Left ventricle myocardium superior (tissue), 1 donor: ENCODE measurements at regions not wholly inside any gene's neighbourhood (a gene's known extent, or its start where the extent isn't known, plus 50 kb on each side); places are given as distances from the start of the nearest gene placed in this dataset.
"Not testable (repeated sequence)": the region's sequence is repeated elsewhere in the genome, so short reads cannot be mapped to it uniquely, and the experiment has no call there.

Experiments used
- ATAC-seq: fragments of 200-7000 bp; cut with Tn5 transposase; one replicate; pipeline ENCODE4 v1.9.1; 2020; ENCODE audit warnings: mild to moderate bottlenecking, moderate library complexity
- DNase-seq: peaks from one replicate; pipeline ENCODE4 v3.0.0-alpha.2; 2020
- intact Hi-C: fragments of 100-400 bp; cut with micrococcal nuclease; formaldehyde crosslinking; loops from one replicate; pipeline ENCODE4 v1.11.0; 2022
- donor health status: DM: no; HTN: yes; CAD: no; lungs with severe emphysema.

GRCh38 chr1:163471779-163472650 is 150.3 kb downstream of the NUF2 start:
- ATAC-seq (no peak), DNase-seq (no peak)
- intact Hi-C loops: no loop called here

DNA sequence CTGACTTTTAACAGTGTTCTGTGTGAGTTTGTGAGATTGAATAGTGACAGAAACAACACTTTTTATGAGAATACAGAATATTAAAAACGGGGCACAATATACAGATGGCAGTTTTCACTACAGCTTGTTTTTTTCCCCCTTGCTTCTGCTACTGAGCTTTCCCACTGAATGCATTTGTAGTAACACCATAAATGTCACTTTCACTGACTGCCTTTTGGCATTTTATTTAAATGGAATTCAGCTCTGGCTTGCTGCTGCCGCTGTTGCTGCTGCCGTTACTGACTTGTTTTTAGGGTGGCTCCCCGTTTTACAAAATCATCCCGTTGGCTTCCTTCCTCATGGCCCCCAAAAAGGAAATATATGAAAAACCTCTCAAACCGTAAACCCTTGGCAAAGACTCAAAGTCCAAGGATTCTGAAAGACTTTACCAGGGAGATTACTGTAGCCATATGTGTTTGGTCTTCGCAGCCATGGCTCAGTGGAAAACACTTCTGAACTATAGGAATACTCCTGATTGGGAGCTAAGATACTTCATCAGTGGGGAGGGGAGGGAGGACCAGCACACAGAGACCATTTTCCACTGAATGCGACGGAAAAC is 151.0 kb downstream of the NUF2 start:
- no peak for DNase-seq
- ATAC-seq: no peak
- intact Hi-C loops: no loop called here

DNA sequence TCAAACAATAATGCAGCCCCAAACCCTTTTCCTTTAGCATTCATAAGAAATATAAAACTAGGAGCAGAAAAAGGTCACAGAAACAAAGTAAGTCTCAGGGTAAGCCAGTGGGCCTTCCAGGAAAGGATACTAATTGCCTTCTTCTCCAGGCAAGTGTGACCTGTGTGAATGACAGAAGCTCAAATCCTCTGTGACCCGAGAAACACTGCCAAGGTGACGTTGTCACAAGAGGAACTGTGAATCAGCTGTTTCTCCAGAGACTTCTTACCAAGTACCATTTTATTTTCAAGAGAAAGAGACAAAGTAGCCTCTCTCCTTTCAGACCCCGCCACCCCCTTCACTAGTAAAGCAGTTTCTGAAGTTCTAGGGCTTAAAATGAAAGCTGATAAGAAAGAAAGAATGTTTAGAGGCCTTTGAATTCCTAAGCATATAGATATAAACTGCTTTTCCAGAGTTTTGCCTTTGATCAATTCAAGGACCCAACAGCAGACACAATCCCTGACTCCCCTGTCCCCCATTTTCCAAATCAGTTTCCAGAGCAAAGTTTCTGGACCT is 155.6 kb downstream of the NUF2 start:
- no peak for DNase-seq
- no peak for ATAC-seq
- intact Hi-C loops: no loop called here

DNA sequence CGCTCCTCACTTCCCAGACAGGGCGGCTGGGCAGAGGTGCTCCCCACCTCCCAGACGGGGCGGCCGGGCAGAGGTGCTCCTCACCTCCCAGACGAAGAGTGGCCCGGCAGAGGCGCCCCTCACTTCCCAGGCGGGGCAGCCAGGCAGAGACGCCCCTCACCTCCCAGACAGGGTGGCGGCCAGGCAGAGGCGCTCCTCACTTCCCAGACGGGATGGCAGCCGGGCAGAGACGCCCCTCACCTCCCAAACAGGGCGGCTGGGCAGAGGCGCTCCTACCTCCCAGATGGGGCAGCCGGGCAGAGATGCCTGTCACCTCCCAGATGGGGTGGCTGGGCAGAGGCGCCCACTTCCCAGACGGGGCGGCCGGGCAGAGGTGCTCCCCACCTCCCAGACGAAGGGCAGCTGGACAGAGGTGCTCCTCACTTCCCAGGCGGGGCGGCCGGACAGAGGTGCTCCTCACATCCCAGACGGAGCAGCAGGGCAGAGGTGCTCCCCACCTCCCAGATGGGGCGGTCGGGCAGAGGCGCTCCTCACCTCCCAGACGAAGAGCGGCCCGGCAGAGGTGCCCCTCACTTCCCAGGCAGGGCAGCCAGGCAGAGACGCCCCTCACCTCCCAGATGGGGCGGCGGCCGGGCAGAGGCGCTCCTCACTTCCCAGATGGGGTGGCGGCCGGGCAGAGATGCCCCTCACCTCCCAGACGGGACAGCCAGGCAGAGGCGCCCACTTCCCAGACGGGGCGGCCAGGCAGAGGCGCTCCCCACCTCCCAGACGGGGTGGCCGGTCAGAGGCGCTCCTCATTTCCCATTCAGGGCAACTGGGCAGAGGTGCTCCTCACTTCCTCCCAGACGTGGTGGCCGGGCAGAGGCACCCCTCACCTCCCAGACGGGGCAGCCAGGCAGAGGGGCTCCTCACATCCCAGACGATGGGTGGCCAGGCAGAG is 176.9 kb downstream of the NUF2 start:
- ATAC-seq, intact Hi-C loops, DNase-seq: not testable (repeated sequence)

- ATAC-seq (no peak), DNase-seq (no peak)
- intact Hi-C loops: no loop called here
Measured at GRCh38 chr1:163504331-163504978, 182.7 kb downstream of the NUF2 start.

DNA sequence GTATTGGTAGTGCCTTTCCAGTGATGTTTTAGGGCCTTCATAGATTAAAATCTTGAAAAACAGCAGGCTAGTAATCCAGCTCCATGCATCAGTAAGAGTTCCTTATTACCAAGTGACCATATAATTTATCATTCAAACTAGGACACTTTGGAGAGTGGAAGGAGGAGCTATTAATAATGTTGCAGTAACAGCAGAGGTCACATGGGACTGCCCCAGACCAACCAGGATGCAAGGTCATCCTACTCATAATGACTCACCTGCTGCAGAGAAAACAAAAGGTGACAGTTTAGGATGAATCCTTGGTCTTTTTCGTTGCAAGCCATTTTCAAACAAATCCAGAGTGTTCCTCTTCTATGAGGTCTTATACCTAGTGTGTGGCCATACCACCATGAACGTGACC is 187.4 kb downstream of the NUF2 start:
- ATAC-seq: no peak
- intact Hi-C loops: no loop called here
- no peak for DNase-seq

- intact Hi-C loops: no loop called here
- no peak for DNase-seq
- no peak for ATAC-seq
Measured at GRCh38 chr1:163512349-163512989, 190.7 kb downstream of the NUF2 start.

GRCh38 chr1:163523375-163524029 is 201.7 kb downstream of the NUF2 start:
- intact Hi-C loops: loop anchor here (10.0 kb wide), 1 partner anchor 1551 kb away; no protein-coding TSS in a partner anchor
- DNase-seq: no peak
- ATAC-seq: no peak

GRCh38 chr1:163528710-163529348 is 207.1 kb downstream of the NUF2 start:
- no peak for ATAC-seq
- no peak for DNase-seq
- intact Hi-C loops: loop anchor here (10.0 kb wide), 1 partner anchor 1546 kb away; no protein-coding TSS in a partner anchor

DNA sequence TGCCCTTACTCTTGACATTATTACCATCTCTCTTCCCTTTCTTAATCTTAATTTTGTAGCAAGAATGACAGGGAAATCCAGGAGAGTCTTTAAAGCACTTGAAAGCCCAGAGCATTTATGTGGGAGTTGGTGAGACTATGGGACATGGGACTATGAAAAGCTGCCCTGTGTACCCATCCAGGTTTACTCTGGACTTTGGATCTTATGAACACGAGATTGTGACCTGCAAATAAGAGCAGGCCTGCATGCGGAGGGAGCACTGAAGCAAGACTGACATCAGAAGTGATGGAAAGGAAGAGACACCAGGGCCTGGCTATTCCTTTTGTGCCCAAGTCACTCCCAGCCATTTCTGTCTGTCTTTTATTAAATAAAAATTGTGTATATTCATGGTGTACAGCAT is 209.6 kb downstream of the NUF2 start:
- ATAC-seq: no peak
- intact Hi-C loops: no loop called here
- no peak for DNase-seq

DNA sequence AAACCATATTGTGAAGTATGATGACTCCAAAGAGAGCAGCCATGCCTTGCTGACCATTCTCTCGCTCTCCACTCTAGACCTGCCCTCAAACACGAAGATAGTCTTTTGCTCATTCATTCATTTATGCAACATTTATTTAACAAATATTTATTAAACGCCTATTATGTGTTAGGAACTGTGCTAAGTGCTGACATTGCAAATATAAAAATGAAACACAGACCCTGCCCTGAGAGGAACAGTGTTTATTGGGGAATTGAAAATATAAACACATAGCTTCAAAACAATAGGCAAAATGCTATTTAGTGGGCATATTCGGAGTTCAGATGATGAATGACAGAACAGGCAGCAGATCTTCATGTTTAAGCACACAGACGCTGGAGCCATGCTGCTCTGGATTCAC is 213.6 kb downstream of the NUF2 start:
- ATAC-seq (no peak), DNase-seq (no peak)
- intact Hi-C loops: no loop called here

DNA sequence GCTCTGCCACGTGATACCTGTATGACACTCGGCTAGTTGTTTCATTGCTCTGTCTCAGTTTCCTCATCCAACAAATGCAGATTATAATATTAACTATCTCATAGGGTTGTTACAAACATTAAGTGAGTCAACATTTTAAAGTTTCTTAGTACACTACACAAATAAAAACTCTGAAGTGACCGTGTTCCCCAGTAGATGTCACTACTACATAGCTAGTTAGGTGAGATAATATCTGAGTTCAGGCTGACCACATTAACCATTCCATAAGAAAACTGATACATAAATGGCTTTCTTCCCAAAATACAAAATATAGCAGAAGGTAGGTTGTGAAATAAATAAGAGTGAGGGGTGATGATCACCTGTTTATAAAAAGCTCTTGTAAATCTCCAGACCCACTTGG is 214.1 kb downstream of the NUF2 start:
- ATAC-seq: no peak

GRCh38 chr1:163537809-163538208 is 216.1 kb downstream of the NUF2 start:
- intact Hi-C loops: no loop called here
- ATAC-seq: no peak

More for the DNA sequence above, 214.1 kb downstream of the NUF2 start:
- DNase-seq: no peak
- intact Hi-C loops: no loop called here

GRCh38 chr1:163538667-163539066 is 216.9 kb downstream of the NUF2 start:
- DNase-seq (no peak), ATAC-seq (peak; percentile 17)
- intact Hi-C loops: no loop called here

More at GRCh38 chr1:163537809-163538208, 216.1 kb downstream of the NUF2 start:
- DNase-seq: no peak

DNA sequence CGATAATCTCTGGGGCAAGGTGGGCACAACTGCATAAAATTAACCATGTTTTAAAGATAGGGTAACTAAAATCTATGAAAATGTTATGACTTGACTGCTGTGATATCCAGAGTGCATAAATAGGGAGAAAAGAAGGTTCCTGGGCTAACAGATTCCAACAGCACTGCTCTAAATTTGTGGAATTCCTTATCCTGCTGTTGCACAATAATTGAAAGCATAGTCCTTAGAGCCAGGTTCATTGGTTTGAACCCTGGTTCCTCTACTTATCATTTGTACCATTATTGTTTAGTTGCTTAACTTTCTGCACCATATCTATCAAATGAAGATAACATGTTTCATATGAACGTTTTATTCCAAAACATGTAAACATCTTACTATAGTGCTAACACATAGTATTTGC is 219.0 kb downstream of the NUF2 start:
- ATAC-seq: no peak

DNA sequence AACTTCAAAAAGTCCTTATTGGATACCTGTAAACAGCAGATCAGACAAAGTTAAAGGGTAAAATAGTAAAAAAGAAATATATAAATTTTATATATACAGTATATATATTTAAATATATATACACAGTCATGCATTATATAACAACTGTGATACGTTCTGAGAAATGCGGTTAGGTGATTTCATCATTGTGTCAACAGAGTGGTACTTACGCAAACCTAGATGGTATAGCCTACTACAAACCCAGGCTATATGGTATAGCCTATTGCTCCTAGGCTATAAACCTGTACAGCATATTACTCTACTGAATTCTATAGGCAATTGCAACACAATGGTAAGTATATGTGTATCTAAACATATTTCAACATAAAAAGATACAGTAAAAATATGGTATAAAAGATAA is 222.7 kb downstream of the NUF2 start:
- DNase-seq (no peak), ATAC-seq (no peak)
- intact Hi-C loops: no loop called here

More for the DNA sequence above, 219.0 kb downstream of the NUF2 start:
- intact Hi-C loops: no loop called here
- DNase-seq: no peak

DNA sequence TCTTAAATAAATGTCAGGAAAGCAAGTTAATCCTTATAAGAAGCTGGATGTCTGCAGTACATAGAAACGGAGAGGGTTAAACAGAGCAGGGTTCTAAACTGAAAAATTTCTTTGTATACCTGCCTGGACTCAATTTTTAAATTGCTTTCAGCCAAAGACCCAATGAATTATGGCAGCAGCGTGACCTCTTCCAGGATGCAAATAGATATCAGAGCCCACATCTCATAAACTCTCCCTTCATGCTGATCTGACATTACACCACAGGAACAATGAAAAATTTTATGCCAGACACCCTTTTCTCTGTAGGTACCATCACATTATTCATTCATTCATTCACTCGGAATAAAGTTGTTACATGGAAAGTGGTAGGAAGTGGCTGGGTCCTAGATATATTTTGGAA is 236.4 kb downstream of the NUF2 start:
- intact Hi-C loops: no loop called here
- no peak for DNase-seq

More for the DNA sequence above, 236.4 kb downstream of the NUF2 start:
- no peak for ATAC-seq
